Uterus (tissue), 2 donors: ENCODE measurements at regions not wholly inside any gene's neighbourhood (a gene's known extent, or its start where the extent isn't known, plus 50 kb on each side); places are given as distances from the start of the nearest gene placed in this dataset.
"Not testable (repeated sequence)": the region's sequence is repeated elsewhere in the genome, so short reads cannot be mapped to it uniquely, and the experiment has no call there.

ENCODE experiments used
- POLR2A ChIP-seq, 2 donors: fragments of 450-650 bp; IDR thresholded peaks; one replicate each; pipeline ENCODE4 v1.6.1; 2016; ENCODE audit warnings: antibody characterized with exemption in 2 of 2, mild to moderate bottlenecking in 1 of 2, moderate library complexity in 1 of 2
- TF ChIP-seq, protein P1 (sequence below), 4 experiments: fragments of 200-600 bp in 2 of 4; fragments of 450-650 bp in 2 of 4; sonication (generic) in 2 of 4; IDR thresholded peaks; one replicate each; pipeline ENCODE4 v1.5.1; 2016 to 2019; ENCODE audit warnings: antibody characterized with exemption in 4 of 4, mild to moderate bottlenecking in 2 of 4, moderate library complexity in 1 of 4

DNA sequence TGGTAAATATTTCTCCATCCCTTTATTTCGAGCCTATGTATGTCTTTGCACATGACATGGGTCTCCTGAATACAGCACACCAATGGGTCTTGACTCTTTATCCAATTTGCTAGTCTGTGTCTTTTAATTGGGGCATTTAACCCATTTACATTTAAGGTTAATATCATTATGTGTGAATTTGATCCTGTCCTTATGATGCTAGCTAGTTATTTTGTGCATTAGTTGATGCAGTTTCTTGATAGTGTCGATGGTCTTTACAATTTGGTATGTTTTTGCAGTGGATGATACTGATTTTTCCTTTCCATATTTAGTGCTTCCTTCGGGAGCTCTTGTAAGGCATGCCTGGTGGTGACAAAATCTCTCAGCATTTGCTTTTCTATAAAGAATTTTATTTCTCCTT lies 1675.9 kb downstream of the OTOL1 start:
- TF ChIP-seq, protein P1, sequence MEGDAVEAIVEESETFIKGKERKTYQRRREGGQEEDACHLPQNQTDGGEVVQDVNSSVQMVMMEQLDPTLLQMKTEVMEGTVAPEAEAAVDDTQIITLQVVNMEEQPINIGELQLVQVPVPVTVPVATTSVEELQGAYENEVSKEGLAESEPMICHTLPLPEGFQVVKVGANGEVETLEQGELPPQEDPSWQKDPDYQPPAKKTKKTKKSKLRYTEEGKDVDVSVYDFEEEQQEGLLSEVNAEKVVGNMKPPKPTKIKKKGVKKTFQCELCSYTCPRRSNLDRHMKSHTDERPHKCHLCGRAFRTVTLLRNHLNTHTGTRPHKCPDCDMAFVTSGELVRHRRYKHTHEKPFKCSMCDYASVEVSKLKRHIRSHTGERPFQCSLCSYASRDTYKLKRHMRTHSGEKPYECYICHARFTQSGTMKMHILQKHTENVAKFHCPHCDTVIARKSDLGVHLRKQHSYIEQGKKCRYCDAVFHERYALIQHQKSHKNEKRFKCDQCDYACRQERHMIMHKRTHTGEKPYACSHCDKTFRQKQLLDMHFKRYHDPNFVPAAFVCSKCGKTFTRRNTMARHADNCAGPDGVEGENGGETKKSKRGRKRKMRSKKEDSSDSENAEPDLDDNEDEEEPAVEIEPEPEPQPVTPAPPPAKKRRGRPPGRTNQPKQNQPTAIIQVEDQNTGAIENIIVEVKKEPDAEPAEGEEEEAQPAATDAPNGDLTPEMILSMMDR (IDR thresholded peaks at IDR 0.05): not testable (repeated sequence)
- not testable (repeated sequence) for TF ChIP-seq POLR2A (IDR thresholded peaks at IDR 0.05)
